ENCODE measurements at regions not wholly inside any gene's neighbourhood (a gene's known extent, or its start where the extent isn't known, plus 50 kb on each side); places are given as distances from the start of the nearest gene placed in this dataset.

- TF ChIP-seq POLR2A (IDR thresholded peaks at IDR 0.05; ENCODE audit: low read length) (no peak), GATA1 (IDR thresholded peaks at IDR 0.05; ENCODE audit: low read depth, low read length) (no peak)
Observed at GRCh38 chr14:98140862-98141530, 1131.0 kb downstream of the BCL11B start.

Data from erythroblast (primary cell).